ENCODE measurements at regions not wholly inside any gene's neighbourhood (a gene's known extent, or its start where the extent isn't known, plus 50 kb on each side); places are given as distances from the start of the nearest gene placed in this dataset.

- no peak overlapping the region for H2BK20ac ChIP-seq (ENCODE audit: low read depth, low read length, poor library complexity, severe bottlenecking)
- H3K27ac ChIP-seq (ENCODE audit: insufficient read length, low read depth, low read length): no peak overlapping the region
- no peaks in the 10 kb centered on the region for H4K20me1 ChIP-seq (ENCODE audit: control insufficient read depth, insufficient read depth, insufficient read length)
- no peak overlapping the region for H2BK12ac ChIP-seq (ENCODE audit: insufficient read length, low read depth, low read length)
- no peak overlapping the region for H3K9ac ChIP-seq (ENCODE audit: extremely low read depth, insufficient read length, low read length)
- no peak overlapping the region for H3K4ac ChIP-seq (ENCODE audit: low read depth, low read length)
- Mint-ChIP-seq H3K4me3 (no peak overlapping the region), H3K27ac (no peak overlapping the region), H3K4me1 (no peaks in the 10 kb centered on the region), H3K36me3 (ENCODE audit: insufficient read depth in 1 of 3, low read depth in 3 of 3) (peaks cover 22 to 26% (median 24%) of the 10 kb centered on the region in 3 experiments), H3K27me3 (ENCODE audit: low read depth) (no peaks in the 10 kb centered on the region), H3K9me3 (peaks cover 29 to 37% of the 10 kb centered on the region in 2 experiments)
- H3K56ac ChIP-seq (ENCODE audit: insufficient read length, low read depth, low read length): no peak overlapping the region
- H3K27me3 ChIP-seq (ENCODE audit: insufficient read depth, low read length): no peaks in the 10 kb centered on the region
- H2BK15ac ChIP-seq (ENCODE audit: low read depth, low read length): no peak overlapping the region
- H2AFZ ChIP-seq (ENCODE audit: low read length): no peak overlapping the region
- no peak overlapping the region for H2AK5ac ChIP-seq (ENCODE audit: insufficient read length, low read length)
- no peak overlapping the region for H3K23ac ChIP-seq (ENCODE audit: insufficient read length, low read depth, low read length)
- H2BK120ac ChIP-seq (ENCODE audit: low read depth, low read length, poor library complexity, severe bottlenecking): no peak overlapping the region
- no peak overlapping the region for H3K14ac ChIP-seq (ENCODE audit: insufficient read depth, low read length)
- H3K4me1 ChIP-seq (ENCODE audit: insufficient read depth, low read length): no peaks in the 10 kb centered on the region
- H3K4me2 ChIP-seq (ENCODE audit: insufficient read depth, insufficient read length, low read length): no peak overlapping the region
- no peak overlapping the region for H3K18ac ChIP-seq (ENCODE audit: insufficient read length, low read depth, low read length)
- H4K91ac ChIP-seq (ENCODE audit: insufficient read length, low read depth, low read length): no peak overlapping the region
- H3K79me2 ChIP-seq (ENCODE audit: insufficient read depth, low read length): no peaks in the 10 kb centered on the region
- no CpG with 5 or more reads among the region's 5 CpGs for WGBS (ENCODE audit: extremely low coverage, insufficient read length, low lambda C conversion rate)
- H3K9me3 ChIP-seq (ENCODE audit: control insufficient read depth, low read depth, low read length): peaks cover 16% of the 10 kb centered on the region
- no peak for TF ChIP-seq CTCF (conservative IDR thresholded peaks at IDR 0.05)
- H3K23me2 ChIP-seq (ENCODE audit: insufficient read length, low read depth, low read length, poor library complexity, severe bottlenecking): no peaks in the 10 kb centered on the region
- no peak overlapping the region for H4K8ac ChIP-seq (replicated peaks; ENCODE audit: insufficient read length, low read depth, low read length)
- H3T11ph ChIP-seq (ENCODE audit: low read length): no peak overlapping the region
- H4K5ac ChIP-seq (ENCODE audit: insufficient read length, low read depth, low read length): no peak overlapping the region
- no peak for DNase-seq
- no peak overlapping the region for H2BK5ac ChIP-seq (ENCODE audit: insufficient read length, low read length)
- H3K79me1 ChIP-seq (ENCODE audit: insufficient read depth, low read depth, low read length, poor library complexity, severe bottlenecking): no peaks in the 10 kb centered on the region
Measured at GRCh38 chr2:150581717-150582472, 94.4 kb upstream of the RND3 start.

Data from H9 (cell line).